CD1c-positive myeloid dendritic cell (primary cell): ENCODE measurements at regions not wholly inside any gene's neighbourhood (a gene's known extent, or its start where the extent isn't known, plus 50 kb on each side); places are given as distances from the start of the nearest gene placed in this dataset.

ENCODE experiments used
- DNase-seq: peaks from one replicate; pipeline ENCODE4 v3.0.0-alpha.2; 2016; ENCODE audit errors: extremely low spot score

GRCh38 chr19:31119951-31120690, 229.1 kb downstream of the TSHZ3 start:
- DNase-seq, result no peak

GRCh38 chr19:31118986-31119385, 230.2 kb downstream of the TSHZ3 start:
- no peak for DNase-seq

- peak; percentile 77 for DNase-seq
These were observed 230.8 kb downstream of the TSHZ3 start for GRCh38 chr19:31118287-31118955.

- DNase-seq, result no peak
These were observed 234.7 kb downstream of the TSHZ3 start for GRCh38 chr19:31114585-31114984.

- DNase-seq, result no peak
These were observed 235.9 kb downstream of the TSHZ3 start for GRCh38 chr19:31113293-31113692.

GRCh38 chr19:31112158-31112557, 237.1 kb downstream of the TSHZ3 start:
- DNase-seq, result no peak

GRCh38 chr19:31111741-31112140, 237.5 kb downstream of the TSHZ3 start:
- no peak for DNase-seq

- no peak for DNase-seq
These were observed 238.9 kb downstream of the TSHZ3 start for GRCh38 chr19:31110336-31110735.

- no peak for DNase-seq
These were observed 239.6 kb downstream of the TSHZ3 start for GRCh38 chr19:31109636-31110035.

GRCh38 chr19:31107096-31107495, 242.1 kb downstream of the TSHZ3 start:
- no peak for DNase-seq

- no peak for DNase-seq
These were observed 243.5 kb downstream of the TSHZ3 start for GRCh38 chr19:31105761-31106160.

- no peak for DNase-seq
These were observed 244.8 kb downstream of the TSHZ3 start for GRCh38 chr19:31104451-31104850.

GRCh38 chr19:31103228-31103627, 246.0 kb downstream of the TSHZ3 start:
- DNase-seq, result no peak

GRCh38 chr19:31102674-31103073, 246.6 kb downstream of the TSHZ3 start:
- peak; percentile 7 for DNase-seq

- no peak for DNase-seq
These were observed 248.3 kb downstream of the TSHZ3 start for GRCh38 chr19:31100981-31101380.

- DNase-seq, result no peak
These were observed 249.0 kb downstream of the TSHZ3 start for GRCh38 chr19:31100206-31100590.

- DNase-seq, result no peak
These were observed 249.6 kb downstream of the TSHZ3 start for GRCh38 chr19:31099515-31100205.

- DNase-seq, result no peak
These were observed 250.4 kb downstream of the TSHZ3 start for GRCh38 chr19:31098836-31099235.

- no peak for DNase-seq
These were observed 252.2 kb downstream of the TSHZ3 start for GRCh38 chr19:31096935-31097545.

- DNase-seq, result no peak
These were observed 253.0 kb downstream of the TSHZ3 start for GRCh38 chr19:31096062-31096830.

GRCh38 chr19:31095100-31095804, 254.0 kb downstream of the TSHZ3 start:
- no peak for DNase-seq
